Caki2 (cell line): ENCODE measurements at regions not wholly inside any gene's neighbourhood (a gene's known extent, or its start where the extent isn't known, plus 50 kb on each side); places are given as distances from the start of the nearest gene placed in this dataset.

Experiments
- DNase-seq: peaks from one replicate; pipeline ENCODE4 v3.0.0-alpha.2; 2015; ENCODE audit warnings: low read depth
- in situ Hi-C: cut with HindIII; loops from 2 replicates; pipeline ENCODE4 v1.10.0; 2016; ENCODE audit warnings: low sequenced_read_pairs, low pct_unique_long_range_greater_than_20kb, mixed read lengths

- in situ Hi-C loops: no loop called here
- no peak for DNase-seq
Measured at GRCh38 chr9:115235221-115235620, 117.3 kb upstream of the TNC start.

- DNase-seq: no peak
Measured at GRCh38 chr9:115237385-115237998, 119.5 kb upstream of the TNC start.

GRCh38 chr9:115240676-115241075, 122.7 kb upstream of the TNC start:
- in situ Hi-C loops: no loop called here
- DNase-seq: no peak

More at GRCh38 chr9:115237385-115237998, 119.5 kb upstream of the TNC start:
- in situ Hi-C loops: no loop called here

GRCh38 chr9:115241641-115242040, 123.7 kb upstream of the TNC start:
- in situ Hi-C loops: no loop called here
- no peak for DNase-seq

- in situ Hi-C loops: no loop called here
- DNase-seq: no peak
Measured at GRCh38 chr9:115249488-115249887, 131.5 kb upstream of the TNC start.

- DNase-seq: no peak
- in situ Hi-C loops: no loop called here
Measured at GRCh38 chr9:115250621-115251032, 132.7 kb upstream of the TNC start.

GRCh38 chr9:115254287-115255180, 136.6 kb upstream of the TNC start:
- DNase-seq: no peak
- in situ Hi-C loops: no loop called here

GRCh38 chr9:115261656-115262081, 143.7 kb upstream of the TNC start:
- in situ Hi-C loops: no loop called here
- DNase-seq: no peak

GRCh38 chr9:115262477-115262876, 144.5 kb upstream of the TNC start:
- in situ Hi-C loops: no loop called here
- DNase-seq: peak; percentile 80

- in situ Hi-C loops: no loop called here
- DNase-seq: no peak
Measured at GRCh38 chr9:115262952-115263351, 145.0 kb upstream of the TNC start.

- DNase-seq: no peak
- in situ Hi-C loops: no loop called here
Measured at GRCh38 chr9:115263371-115264075, 145.6 kb upstream of the TNC start.

- in situ Hi-C loops: no loop called here
- no peak for DNase-seq
Measured at GRCh38 chr9:115264313-115264712, 146.4 kb upstream of the TNC start.

GRCh38 chr9:115267790-115268189, 149.8 kb upstream of the TNC start:
- in situ Hi-C loops: no loop called here
- no peak for DNase-seq

- DNase-seq: no peak
- in situ Hi-C loops: no loop called here
Measured at GRCh38 chr9:115275753-115276152, 157.8 kb upstream of the TNC start.

- DNase-seq: no peak
- in situ Hi-C loops: no loop called here
Measured at GRCh38 chr9:115276621-115277020, 158.7 kb upstream of the TNC start.

- in situ Hi-C loops: no loop called here
- no peak for DNase-seq
Measured at GRCh38 chr9:115277301-115277700, 159.3 kb upstream of the TNC start.

- DNase-seq: no peak
- in situ Hi-C loops: no loop called here
Measured at GRCh38 chr9:115278326-115279035, 160.5 kb upstream of the TNC start.

GRCh38 chr9:115283395-115283794, 165.4 kb upstream of the TNC start:
- in situ Hi-C loops: no loop called here
- no peak for DNase-seq

GRCh38 chr9:115285836-115286235, 167.9 kb upstream of the TNC start:
- DNase-seq: no peak

More at GRCh38 chr9:115285836-115286235, 167.9 kb upstream of the TNC start:
- in situ Hi-C loops: no loop called here
